T47D (cell line): ENCODE measurements at regions not wholly inside any gene's neighbourhood (a gene's known extent, or its start where the extent isn't known, plus 50 kb on each side); places are given as distances from the start of the nearest gene placed in this dataset.

Experiments used
- DNase-seq, 2 experiments: peaks; one replicate each; pipeline versions ENCODE4 v3.0.0 to v3.0.0-alpha.2; 2011 to 2012; ENCODE audit warnings: low read depth in 1 of 2, low spot score in 1 of 2
- JUND ChIP-seq: IDR thresholded peaks from 2 replicates; pipeline ENCODE4 v1.6.1; 2012; ENCODE audit warnings: low read depth
- in situ Hi-C: cut with HindIII; loops from 2 replicates; pipeline ENCODE4 v1.10.0; 2016; ENCODE audit warnings: low sequenced_read_pairs, low pct_unique_long_range_greater_than_20kb

DNA sequence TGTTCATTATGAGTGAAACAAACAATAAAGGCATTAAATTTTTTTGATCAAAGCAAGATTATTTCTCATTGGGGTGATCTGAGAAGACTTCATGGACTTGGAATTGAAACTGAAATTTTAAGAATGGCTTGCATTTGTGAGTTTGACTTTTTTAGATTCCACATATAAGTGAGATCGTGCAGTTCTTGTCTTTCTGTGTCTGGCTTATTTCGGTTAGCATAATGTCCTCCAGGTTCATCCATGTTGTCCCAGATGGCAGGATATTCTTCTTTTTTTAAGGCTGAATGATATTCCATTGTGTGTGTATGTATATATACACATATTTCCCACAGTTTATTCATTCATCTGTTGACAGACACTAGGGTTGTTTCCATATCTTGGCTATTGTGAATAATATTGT is 716.5 kb downstream of the PRELID2 start:
- in situ Hi-C loops: no loop called here
- DNase-seq: no peak
- no peak for TF ChIP-seq JUND

DNA sequence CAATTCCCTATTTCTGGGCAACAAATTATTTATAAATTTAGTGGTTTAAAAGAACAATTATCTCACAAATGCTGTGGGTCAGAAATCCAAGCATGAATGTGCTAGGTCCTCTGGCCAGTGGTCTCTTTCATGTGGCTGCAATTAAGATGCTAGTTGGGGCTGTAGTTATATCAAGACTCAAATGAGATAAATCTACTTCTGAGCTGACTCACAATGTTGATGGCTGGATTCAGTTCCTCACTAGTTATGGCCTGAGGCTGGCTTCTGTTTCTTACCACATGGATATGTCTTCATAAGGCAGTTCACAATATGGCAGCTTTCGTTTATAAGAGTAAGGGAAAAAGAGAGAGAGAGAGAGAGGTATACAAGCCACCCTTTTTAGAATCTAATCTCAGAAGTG is 717.0 kb downstream of the PRELID2 start:
- in situ Hi-C loops: no loop called here
- no peak for DNase-seq
- no peak for TF ChIP-seq JUND

DNA sequence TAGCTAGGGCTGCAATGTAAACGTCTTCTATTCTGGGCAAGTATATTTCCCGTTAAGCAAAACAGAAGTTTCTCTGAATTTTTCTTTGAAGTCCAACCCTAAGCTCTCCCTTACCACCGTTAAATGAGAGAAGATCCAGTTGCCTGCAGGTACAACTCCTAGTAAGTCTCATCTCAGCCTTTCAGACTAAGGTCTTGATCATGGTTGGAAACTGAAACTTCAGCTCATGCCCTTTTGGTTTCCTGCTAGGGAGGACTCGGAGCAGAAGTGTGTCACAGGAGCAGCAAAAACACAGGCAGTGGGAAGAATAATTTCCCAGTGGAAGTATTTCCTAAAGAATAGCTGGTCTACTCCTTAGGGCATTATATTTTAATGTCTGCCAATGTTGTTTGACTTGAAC is 717.9 kb downstream of the PRELID2 start:
- no peak for TF ChIP-seq JUND

DNA sequence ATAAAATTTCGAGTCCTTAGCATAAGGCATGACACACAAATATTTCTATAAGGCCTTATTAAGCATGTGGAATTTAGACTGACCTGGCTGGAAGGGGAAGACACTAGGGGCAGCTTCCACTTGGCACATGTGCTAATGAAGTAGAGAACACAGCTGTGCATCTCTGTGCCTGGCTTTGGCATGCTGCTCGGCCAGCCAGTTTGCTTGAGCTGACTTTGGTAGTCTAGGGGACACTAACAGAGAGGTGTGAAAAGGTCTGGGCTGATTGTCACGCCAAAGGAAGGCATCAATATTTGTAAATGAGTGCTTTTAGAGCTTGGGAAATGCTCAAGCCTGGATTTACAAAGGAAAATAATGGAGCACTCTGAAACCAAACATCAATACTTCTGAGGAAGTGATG is 723.7 kb downstream of the PRELID2 start:
- in situ Hi-C loops: no loop called here
- no peak for DNase-seq
- no peak for TF ChIP-seq JUND

More for the DNA sequence above, 717.9 kb downstream of the PRELID2 start:
- no peak for DNase-seq
- in situ Hi-C loops: no loop called here

DNA sequence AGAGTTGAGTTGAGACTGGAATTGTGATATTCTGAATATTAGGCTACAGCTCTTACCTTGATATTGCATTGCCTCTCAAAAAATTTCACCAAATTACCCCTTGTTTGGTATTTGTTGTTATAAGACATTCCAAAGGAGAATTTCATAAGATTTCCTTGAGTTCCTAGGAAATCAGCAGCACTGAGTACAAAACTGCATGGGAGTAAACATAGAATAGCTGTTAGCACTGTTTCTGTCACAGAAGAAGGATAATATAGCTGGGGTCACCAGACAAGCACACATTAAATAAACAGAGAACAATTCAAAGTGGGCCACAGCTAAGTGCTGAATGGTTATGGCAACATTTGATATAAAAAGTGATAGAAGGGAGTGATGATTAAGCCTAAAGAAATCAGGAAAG is 724.3 kb downstream of the PRELID2 start:
- no peak for TF ChIP-seq JUND
- in situ Hi-C loops: no loop called here
- DNase-seq: no peak

DNA sequence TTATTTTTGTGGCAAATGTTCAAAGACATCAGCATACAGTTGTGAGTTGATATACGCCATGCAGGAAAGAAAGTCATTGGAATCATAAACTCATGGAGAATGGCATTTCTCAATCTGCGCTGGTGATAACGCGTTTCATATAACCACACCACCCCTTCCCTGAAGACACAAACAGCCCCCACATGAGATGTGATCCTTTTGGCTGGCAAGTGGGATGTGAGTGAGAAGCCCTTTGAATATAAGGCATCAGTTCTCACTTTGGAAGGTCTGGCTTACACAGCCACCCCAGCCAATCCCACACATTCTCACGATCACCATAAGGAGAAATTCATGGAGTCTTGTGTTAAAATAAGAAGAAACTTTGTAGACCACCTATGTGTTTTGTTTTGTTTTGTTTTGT is 725.0 kb downstream of the PRELID2 start:
- no peak for TF ChIP-seq JUND
- in situ Hi-C loops: no loop called here
- no peak for DNase-seq

DNA sequence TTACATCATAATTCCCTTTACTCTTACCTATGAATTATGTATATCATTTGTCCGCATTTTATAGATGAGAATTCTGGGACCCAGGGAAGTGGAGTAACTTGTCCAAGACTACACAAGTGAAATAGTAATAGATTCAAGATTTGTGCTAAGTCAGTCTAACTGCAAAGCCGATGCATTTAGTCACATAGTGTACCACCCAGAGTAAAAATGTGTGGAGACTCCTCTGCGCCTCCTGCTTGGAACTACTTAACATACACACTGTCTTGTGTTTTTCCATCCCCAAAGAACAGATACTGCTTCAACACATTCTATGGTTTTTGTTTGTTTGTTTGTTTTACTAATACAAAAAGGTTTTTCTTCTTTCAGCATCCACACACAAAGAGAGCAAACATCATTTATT is 729.8 kb downstream of the PRELID2 start:
- TF ChIP-seq JUND: no peak
- DNase-seq: no peak
- in situ Hi-C loops: no loop called here

DNA sequence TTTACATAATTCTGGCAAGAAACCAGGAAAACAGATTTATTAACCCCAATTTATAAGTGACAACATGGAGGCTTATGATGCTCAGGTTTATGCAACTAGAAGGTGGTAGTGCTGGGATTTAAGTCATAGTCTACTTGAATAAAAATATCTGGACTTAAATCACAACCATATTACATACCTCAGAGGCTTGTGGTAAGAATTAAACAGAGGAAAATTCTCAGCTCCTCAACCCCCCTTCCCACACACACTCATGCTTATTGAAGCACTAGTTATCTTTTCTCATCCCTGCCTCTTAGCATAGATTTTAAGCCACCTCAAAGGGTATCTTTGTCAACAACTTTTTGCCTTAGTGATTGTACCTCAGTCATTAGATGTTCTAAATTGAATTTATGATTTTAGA is 731.0 kb downstream of the PRELID2 start:
- no peak for DNase-seq
- in situ Hi-C loops: no loop called here
- TF ChIP-seq JUND: no peak

DNA sequence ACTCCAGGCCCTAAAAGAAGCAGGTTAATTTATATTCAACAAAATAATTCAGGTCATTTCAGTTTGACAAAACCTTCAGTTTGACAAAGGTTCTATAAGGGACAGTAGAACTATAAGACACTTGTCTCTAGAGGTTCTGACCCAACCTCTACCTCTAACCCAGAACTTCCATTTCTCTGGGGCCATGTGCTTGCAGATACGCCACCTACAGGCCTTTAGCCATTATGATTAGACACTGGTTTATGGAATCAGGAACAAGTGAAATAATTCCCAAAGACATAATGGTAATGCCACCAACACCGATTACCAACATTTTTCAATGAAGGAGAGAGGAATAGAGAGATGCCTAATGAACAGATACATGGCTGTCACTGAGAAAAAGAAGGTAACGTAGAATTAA is 733.9 kb downstream of the PRELID2 start:
- in situ Hi-C loops: no loop called here
- TF ChIP-seq JUND: no peak
- peak; percentile 5 to 15 for DNase-seq

DNA sequence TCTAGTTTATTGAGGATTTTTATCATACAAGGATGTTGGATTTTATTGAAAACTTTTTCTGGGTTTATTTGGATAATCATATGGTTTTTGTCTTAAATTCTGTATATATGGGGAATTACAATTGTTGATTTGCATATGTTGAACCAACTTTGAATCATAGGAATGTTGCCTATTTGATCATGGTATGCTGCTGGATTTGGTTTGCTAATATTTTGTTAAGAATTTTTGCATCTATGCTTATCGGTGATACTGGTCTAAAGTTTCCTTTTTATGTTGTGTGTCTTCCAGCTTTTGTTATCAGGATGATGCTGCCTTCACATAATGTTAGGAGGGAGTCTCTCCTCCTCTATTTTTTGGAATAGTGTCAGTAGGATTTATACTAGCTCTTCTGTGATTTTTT is 745.0 kb downstream of the PRELID2 start:
- TF ChIP-seq JUND: no peak
- in situ Hi-C loops: no loop called here
- DNase-seq: no peak

DNA sequence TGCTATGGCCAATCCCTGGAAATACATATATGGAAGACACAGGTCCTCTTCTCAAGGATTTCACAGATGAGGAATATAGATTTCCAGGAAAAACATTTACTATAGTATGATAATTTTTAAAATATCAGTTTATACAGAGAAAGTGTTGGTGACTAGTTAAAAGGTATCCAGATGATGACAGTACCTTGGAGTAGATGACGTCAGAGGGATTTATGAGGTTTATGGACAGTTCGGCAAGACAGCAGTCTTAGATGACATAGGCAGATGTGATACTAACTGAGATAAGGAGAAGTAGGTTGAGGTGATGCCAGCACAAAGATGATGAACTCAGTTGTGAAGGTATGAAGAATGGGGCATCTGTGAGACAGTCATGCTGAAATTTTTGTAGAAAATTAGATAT is 750.3 kb downstream of the PRELID2 start:
- no peak for TF ChIP-seq JUND
- in situ Hi-C loops: no loop called here
- no peak for DNase-seq

DNA sequence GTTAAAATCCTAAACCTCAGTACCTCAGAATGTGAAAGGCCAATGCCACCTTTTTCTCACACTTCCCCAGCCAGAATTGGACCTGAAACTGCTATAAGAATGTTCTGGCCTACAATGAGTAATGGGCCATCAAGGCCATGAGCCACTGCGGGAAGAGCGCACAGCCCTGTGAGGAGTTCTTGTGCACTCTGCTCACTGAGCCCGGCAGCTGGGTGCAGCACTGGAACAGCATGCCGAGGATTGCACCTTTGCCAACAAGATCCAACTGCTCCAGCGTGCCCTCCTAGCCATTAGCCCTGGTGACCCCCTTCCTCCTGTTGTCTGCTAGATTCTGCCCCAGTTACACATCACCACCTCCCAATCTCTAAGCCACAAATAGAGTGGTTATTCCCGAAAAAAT is 758.1 kb downstream of the PRELID2 start:
- no peak for DNase-seq

DNA sequence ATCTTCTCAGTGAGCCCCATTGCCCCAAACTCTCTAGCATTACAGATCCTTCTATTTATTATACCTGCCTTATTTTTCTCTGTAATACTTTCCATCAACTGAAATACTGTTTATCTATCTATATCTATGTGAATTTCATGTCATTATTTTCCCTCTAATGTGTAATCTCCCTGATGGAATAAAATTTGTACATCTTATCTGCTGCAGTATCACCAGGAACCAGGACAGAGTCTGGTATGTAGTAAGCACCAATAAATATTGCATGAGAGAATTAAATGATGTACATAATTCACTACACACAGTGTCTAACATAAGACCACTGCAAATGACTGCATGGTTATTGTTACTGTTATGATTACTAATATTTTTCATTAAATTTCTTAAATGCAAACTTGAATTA is 759.1 kb downstream of the PRELID2 start:
- TF ChIP-seq JUND: no peak
- DNase-seq: no peak
- in situ Hi-C loops: no loop called here

More for the DNA sequence above, 758.1 kb downstream of the PRELID2 start:
- in situ Hi-C loops: no loop called here
- no peak for TF ChIP-seq JUND

DNA sequence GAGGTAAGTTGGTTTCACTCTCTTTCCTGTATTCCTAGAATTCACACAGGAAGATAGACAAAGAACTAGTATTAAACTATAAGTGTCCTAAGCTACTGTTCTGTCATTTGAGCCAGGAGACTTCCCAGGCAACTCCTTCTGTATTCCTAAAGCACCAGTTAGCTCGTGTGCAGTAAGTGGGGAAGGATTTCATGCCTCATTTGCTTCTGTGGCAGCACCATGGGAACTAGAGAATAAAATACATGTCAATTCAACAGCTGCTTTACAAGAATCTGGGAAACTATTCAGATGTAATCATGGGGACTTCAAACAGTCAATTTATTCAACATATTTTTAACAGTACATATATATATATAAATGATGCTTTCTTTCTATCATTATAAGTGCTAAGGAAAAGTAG is 762.3 kb downstream of the PRELID2 start:
- in situ Hi-C loops: no loop called here
- DNase-seq: no peak
- TF ChIP-seq JUND: no peak
